AG04449 (cell line): ENCODE measurements at regions not wholly inside any gene's neighbourhood (a gene's known extent, or its start where the extent isn't known, plus 50 kb on each side); places are given as distances from the start of the nearest gene placed in this dataset.

Experiments used
- CTCF ChIA-PET: fragments of 350-600 bp; formaldehyde crosslinking; extraction: SDS; loops from one replicate; lab custom pipeline; 2021; ENCODE audit warnings: antibody characterized with exemption; lab: Yijun Ruan, JAX
- POLR2A ChIA-PET: fragments of 400-600, 350-600 bp; formaldehyde crosslinking; extraction: SDS; loops from one replicate; lab custom pipeline; 2020; ENCODE audit warnings: antibody characterized with exemption, inconsistent platforms; lab: Yijun Ruan, JAX
- DNase-seq: peaks from one replicate; pipeline ENCODE4 v3.0.0-alpha.2; 2010; ENCODE audit warnings: low read depth, low spot score
- H3K4me3 ChIP-seq: 2 replicates; pipeline ENCODE4 v1.5.1; 2011; ENCODE audit warnings: low read depth, mild to moderate bottlenecking, control low read depth, low read length
- TF ChIP-seq, protein P1 (sequence below): IDR thresholded peaks from one replicate; pipeline ENCODE4 v1.5.1; 2011; ENCODE audit warnings: mild to moderate bottlenecking, moderate library complexity, low read length, control low read depth, inconsistent platforms; ENCODE audit not compliant: insufficient read depth; ENCODE audit errors: missing control alignments

DNA sequence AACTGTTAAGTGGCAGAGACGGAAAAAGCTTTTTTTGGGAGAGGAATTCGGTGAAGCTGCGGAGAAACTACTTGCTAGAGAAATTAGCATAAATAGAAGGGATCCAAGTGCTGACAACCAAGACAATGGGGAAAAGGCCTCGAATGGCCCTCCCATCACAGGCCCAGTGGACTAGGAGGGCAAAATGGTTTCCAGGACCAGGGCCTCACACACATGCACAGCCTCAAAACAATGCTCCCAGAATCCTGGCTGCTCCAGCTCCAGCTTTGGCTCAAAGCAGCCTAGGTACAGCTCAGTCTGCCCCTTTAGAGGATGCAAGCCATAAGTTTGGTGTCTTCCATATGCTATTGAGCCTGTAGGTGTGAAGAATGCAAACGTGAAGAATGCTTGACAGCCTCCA is 388.2 kb downstream of the OTOL1 start:
- H3K4me3 ChIP-seq = no peak overlapping the region
- TF ChIP-seq, protein P1, sequence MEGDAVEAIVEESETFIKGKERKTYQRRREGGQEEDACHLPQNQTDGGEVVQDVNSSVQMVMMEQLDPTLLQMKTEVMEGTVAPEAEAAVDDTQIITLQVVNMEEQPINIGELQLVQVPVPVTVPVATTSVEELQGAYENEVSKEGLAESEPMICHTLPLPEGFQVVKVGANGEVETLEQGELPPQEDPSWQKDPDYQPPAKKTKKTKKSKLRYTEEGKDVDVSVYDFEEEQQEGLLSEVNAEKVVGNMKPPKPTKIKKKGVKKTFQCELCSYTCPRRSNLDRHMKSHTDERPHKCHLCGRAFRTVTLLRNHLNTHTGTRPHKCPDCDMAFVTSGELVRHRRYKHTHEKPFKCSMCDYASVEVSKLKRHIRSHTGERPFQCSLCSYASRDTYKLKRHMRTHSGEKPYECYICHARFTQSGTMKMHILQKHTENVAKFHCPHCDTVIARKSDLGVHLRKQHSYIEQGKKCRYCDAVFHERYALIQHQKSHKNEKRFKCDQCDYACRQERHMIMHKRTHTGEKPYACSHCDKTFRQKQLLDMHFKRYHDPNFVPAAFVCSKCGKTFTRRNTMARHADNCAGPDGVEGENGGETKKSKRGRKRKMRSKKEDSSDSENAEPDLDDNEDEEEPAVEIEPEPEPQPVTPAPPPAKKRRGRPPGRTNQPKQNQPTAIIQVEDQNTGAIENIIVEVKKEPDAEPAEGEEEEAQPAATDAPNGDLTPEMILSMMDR = no peak
- CTCF ChIA-PET = no interaction called here
- no peak for DNase-seq
- POLR2A ChIA-PET = no interaction called here

DNA sequence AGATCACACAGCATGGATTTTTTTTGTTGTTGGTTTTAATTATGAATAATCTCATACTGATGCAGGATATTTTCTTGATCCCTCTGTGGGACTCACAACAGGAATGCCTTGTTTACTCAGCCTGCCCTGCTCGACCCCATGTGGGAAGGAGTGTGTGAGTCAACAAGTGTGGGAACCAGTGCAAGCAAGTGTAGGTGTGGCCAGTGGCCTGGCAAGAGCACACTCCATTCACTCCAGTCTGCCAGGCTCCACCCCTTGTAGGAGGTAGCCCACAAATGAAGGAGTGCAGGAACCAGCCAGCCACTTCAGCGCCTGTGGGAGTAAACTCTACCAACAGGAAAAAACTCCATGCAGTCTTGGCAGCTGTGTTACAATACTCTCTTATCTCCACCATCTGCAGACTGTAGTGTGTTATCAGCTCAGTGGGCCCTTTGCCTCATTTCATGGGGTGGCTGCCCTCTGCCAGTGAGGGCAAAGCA is 393.6 kb downstream of the OTOL1 start:
- ChIA-PET POLR2A (no interaction called here), CTCF (no interaction called here)
- peak; percentile 96 for DNase-seq
- TF ChIP-seq, protein P1 = no peak
- H3K4me3 ChIP-seq = no peak overlapping the region

DNA sequence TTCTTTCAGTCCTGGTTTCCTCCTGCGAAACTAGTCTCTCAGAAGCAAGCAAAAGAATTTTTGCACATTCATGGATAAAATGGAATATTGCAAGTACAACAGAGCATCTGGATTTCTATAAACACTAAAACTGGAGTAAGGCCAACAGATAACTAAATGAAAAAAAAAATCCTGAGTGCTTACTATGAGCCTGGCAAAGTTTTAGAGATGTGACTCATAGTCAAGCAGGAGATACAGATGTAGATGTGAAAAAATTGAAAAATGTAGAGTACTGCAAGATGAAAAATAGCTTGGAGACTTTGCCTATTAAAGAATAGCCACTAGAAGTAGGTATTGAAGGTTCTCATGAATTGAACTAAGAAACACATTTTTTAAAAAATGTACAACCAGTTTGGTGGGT is 397.4 kb downstream of the OTOL1 start:
- TF ChIP-seq, protein P1 = no peak
- DNase-seq = no peak
- ChIA-PET CTCF (no interaction called here), POLR2A (no interaction called here)
- H3K4me3 ChIP-seq = no peak overlapping the region

DNA sequence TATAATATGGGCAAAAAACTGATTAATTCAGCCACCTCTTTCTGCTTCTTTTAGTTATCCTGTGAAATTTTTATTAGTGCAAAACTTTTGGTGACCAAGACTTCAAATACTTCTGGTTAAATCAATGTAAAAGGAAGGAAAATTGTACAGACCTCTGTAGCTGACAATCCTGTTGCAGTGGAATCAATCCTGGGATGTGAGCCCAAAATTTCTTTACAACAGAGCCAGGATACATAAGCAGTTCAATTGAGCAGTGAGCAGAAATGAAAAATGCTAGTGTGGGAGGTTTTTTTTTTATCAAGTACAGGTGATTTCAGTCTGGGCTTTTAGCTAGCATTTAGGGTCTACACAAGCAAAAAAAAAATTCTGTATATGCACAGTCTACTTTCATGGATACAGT is 398.0 kb downstream of the OTOL1 start:
- no peak overlapping the region for H3K4me3 ChIP-seq
- TF ChIP-seq, protein P1 = no peak
- CTCF ChIA-PET = no interaction called here
- no peak for DNase-seq
- POLR2A ChIA-PET = no interaction called here

DNA sequence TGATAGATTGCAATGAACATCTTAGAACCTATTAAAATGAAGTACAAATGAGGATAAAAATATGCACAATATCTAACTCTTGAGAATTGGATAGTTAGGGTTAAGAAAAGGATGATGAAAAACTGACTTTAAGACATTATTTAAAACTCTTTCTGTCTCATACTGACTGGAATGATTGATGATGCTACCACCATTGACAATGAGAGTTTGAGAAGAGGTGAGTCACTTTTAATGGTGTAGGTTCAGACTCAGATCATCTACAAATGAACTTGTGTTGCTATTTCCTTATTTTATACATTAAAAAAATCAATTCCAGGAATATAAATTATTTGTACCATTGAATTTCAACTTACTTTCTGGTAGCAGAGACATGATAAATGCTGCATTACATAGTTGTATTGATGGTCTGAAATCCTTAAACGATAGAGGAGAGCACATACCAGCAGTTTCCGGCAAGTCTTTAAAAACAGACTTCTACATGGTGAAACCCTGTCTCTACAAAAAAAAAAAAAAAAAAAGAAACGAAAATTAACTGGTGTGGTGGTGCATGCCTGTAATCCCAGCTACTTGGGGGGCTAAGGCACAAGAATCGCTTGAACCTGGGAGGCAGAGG is 409.0 kb downstream of the OTOL1 start:
- DNase-seq = no peak
- ChIA-PET POLR2A (no interaction called here), CTCF (no interaction called here)
- TF ChIP-seq, protein P1 = no peak
- no peak overlapping the region for H3K4me3 ChIP-seq

DNA sequence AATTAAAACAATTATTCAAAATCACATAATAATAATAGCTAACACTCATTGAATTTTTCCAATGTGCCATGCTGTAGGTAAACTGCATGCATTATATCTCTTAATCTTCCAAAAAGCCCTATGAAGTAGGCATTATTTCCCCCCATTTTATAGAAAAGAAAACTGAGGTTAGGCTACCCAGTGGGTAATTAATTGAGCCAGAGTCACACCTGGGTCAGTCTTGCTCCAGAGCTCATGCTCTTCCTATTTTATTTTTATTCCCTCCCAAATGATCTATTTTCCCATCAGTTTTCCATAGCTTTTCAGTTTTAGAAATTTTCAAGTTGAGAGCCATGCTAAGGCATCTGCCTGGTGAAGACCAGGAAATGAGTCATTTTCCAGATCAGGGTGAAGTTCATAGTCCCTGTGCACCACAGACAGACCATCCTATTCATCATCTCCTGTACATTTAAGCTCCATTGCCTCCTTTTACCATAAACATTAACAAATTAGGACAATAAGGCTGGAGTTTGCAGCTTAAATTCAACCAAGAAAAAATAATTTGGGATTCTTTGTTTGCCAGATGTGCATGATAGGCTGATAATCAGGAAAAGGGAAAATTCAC is 417.3 kb downstream of the OTOL1 start:
- no peak for DNase-seq
- CTCF ChIA-PET = interaction anchor here (1.1 to 1.7 kb wide), 3 partner anchors 15 to 297 kb away, joined by 3 to 5 read pairs (median 5); no protein-coding TSS in a partner anchor
- H3K4me3 ChIP-seq = no peak overlapping the region

More for the DNA sequence above, 417.3 kb downstream of the OTOL1 start:
- TF ChIP-seq, protein P1 = no peak
- POLR2A ChIA-PET = no interaction called here
